Upper lobe of left lung (tissue), 4 donors: ENCODE measurements at regions not wholly inside any gene's neighbourhood (a gene's known extent, or its start where the extent isn't known, plus 50 kb on each side); places are given as distances from the start of the nearest gene placed in this dataset.

Experiments used
- CTCF ChIP-seq, 6 experiments: fragments of 450-650 bp in 4 of 6; fragments of 200-600 bp in 2 of 6; sonication (generic) in 2 of 6; IDR thresholded peaks; one replicate each; pipeline ENCODE4 v1.5.1; 2016 to 2019; ENCODE audit warnings: antibody characterized with exemption in 6 of 6
- EP300 ChIP-seq, 4 donors: sonication (generic); formaldehyde crosslinking; IDR thresholded peaks; one replicate each; pipeline ENCODE4 v1.5.1; 2017; ENCODE audit warnings: antibody characterized with exemption in 4 of 4, control low read depth in 2 of 4
- POLR2AphosphoS5 ChIP-seq, 2 donors: sonication (generic); formaldehyde crosslinking; IDR thresholded peaks; one replicate each; pipeline ENCODE4 v1.5.1; 2017; ENCODE audit warnings: antibody characterized with exemption in 2 of 2

GRCh38 chr2:105158002-105158401, 83.5 kb upstream of the GPR45 start:
- TF ChIP-seq CTCF (IDR thresholded peaks at IDR 0.05): no peak
- TF ChIP-seq POLR2AphosphoS5 (IDR thresholded peaks at IDR 0.05): no peak
- no peak for TF ChIP-seq EP300 (IDR thresholded peaks at IDR 0.05)
